Liver (tissue), 3 donors: ENCODE measurements at regions not wholly inside any gene's neighbourhood (a gene's known extent, or its start where the extent isn't known, plus 50 kb on each side); places are given as distances from the start of the nearest gene placed in this dataset.

Experiments used
- ATF3 ChIP-seq: IDR thresholded peaks from 2 replicates; pipeline ENCODE4 v1.6.1; 2016; ENCODE audit warnings: antibody characterized with exemption
- CTCF ChIP-seq: fragments of 150-350 bp; IDR thresholded peaks from 2 replicates; pipeline ENCODE4 v1.5.1; 2017; ENCODE audit warnings: improper control_type of control experiment, low read depth, low read length; ENCODE audit not compliant: missing input control
- JUND ChIP-seq, 2 donors: IDR thresholded peaks; 2 replicates each; pipeline ENCODE4 v1.6.1; 2016; ENCODE audit warnings: antibody characterized with exemption in 2 of 2
- NR2F2 ChIP-seq: IDR thresholded peaks from 2 replicates; pipeline ENCODE4 v1.6.1; 2016; ENCODE audit warnings: antibody characterized with exemption
- RAD21 ChIP-seq, 2 donors: IDR thresholded peaks; 2 replicates each; pipeline ENCODE4 v1.6.1; 2016; ENCODE audit warnings: antibody characterized with exemption in 2 of 2, mild to moderate bottlenecking in 2 of 2
- REST ChIP-seq: IDR thresholded peaks from 2 replicates; pipeline ENCODE4 v1.6.1; 2016; ENCODE audit warnings: antibody characterized with exemption, mild to moderate bottlenecking
- YY1 ChIP-seq: IDR thresholded peaks from 2 replicates; pipeline ENCODE4 v1.6.1; 2016; ENCODE audit warnings: antibody characterized with exemption, mild to moderate bottlenecking
- donor health status: healthy.
- donor health status: healthy.

- no peak for TF ChIP-seq CTCF
- no peak for TF ChIP-seq NR2F2
- TF ChIP-seq RAD21 (IDR thresholded peaks at IDR 0.05): no peak
- TF ChIP-seq YY1: no peak
- no peak for TF ChIP-seq ATF3
- no peak for TF ChIP-seq JUND (IDR thresholded peaks at IDR 0.05)
- TF ChIP-seq REST: no peak
These were observed 67.6 kb upstream of the GUCA2B start for GRCh38 chr1:42085596-42085995.
